ENCODE measurements at regions not wholly inside any gene's neighbourhood (a gene's known extent, or its start where the extent isn't known, plus 50 kb on each side); places are given as distances from the start of the nearest gene placed in this dataset.

DNA sequence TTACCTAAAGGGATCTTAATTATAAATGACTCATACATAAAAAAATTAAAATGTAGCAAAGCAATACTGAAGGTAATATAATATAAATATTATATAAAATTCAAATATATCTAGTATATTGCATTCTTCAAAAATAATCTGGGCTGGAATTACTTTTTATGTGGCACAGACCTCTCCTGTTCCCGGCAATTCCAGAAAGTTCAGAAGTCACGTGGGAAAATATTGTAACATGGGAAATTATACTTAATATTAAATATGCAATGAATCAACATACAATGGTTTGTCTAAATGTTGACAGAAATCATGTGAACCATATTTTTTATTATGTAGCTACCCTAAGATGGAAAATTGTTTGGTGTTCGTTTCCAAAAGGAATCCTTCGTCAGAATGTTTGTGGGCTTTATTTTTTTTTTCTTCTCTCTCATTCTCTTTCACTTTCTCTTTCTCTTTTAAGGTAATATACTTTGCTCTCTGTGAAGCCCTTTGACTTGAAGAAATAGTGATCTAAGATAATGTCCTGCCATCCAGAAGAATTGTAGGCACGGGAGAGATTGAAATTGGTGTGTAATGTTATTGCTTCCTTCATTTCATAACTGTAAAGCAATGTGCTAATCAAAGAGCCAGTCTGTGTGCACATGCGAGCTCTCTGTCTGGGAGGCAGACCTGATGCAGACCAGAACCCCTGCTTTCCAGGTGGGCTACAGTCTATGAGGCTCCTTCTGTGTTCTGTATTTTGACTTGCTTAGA is 559.4 kb downstream of the NR2F2 start:
- no peak overlapping the region for H2BK5ac ChIP-seq (ENCODE audit: low read depth, low read length, poor library complexity, severe bottlenecking)
- H3K27me3 ChIP-seq (ENCODE audit: control insufficient read depth, insufficient read depth, low read length): no peaks in the 10 kb centered on the region
- H3K14ac ChIP-seq (replicated peaks; ENCODE audit: low read depth, low read length): no peak overlapping the region
- H2AK9ac ChIP-seq (replicated peaks; ENCODE audit: low read depth, low read length, poor library complexity): no peak overlapping the region
- H3K4me3 ChIP-seq (ENCODE audit: insufficient read depth, low read depth, low read length): no peak overlapping the region
- no peak overlapping the region for H4K5ac ChIP-seq (ENCODE audit: low read depth, low read length)
- in situ Hi-C loops (cut with MboI; ENCODE audit: low sequenced_read_pairs): no loop called here
- no peaks in the 10 kb centered on the region for H3K36me3 ChIP-seq (ENCODE audit: control insufficient read depth, insufficient read depth, low read length)
- no peaks in the 10 kb centered on the region for H3K9me1 ChIP-seq (ENCODE audit: insufficient read depth, low read length)
- BruUV-seq (replicated peaks): no TSS peak
- H3K23ac ChIP-seq (ENCODE audit: low read depth, low read length): no peak overlapping the region
- no peaks in the 10 kb centered on the region for H3K4me1 ChIP-seq (ENCODE audit: control insufficient read depth, insufficient read depth, low read length)
- H3K27ac ChIP-seq (ENCODE audit: insufficient read depth, low read length): no peak overlapping the region
- H3K56ac ChIP-seq (ENCODE audit: extremely low read depth, insufficient read depth, low read length): no peak overlapping the region
- no peak overlapping the region for H4K91ac ChIP-seq (ENCODE audit: insufficient read depth, low read depth, low read length)
- peaks cover 2% of the 10 kb centered on the region; the same call in 1 of the 2 replicates for H3K9me3 ChIP-seq (ENCODE audit: control insufficient read depth, insufficient read depth, low read length)
- intact Hi-C loops (cut with micrococcal nuclease): no loop called here
- no peak overlapping the region for H4K8ac ChIP-seq (ENCODE audit: low read depth in 2 of 2, low read length in 2 of 2)
- ChIA-PET CTCF (interaction anchor here (0.7 kb wide), 1 partner anchor 309 kb away, joined by 3 read pairs; no protein-coding TSS in a partner anchor), POLR2A (ENCODE audit: unreplicated experiment) (no interaction called here)
- TF ChIP-seq POLR2A (IDR thresholded peaks at IDR 0.05; ENCODE audit: low read depth, low read length) (no peak), MAFK (IDR thresholded peaks at IDR 0.05; ENCODE audit: low read depth, low read length) (no peak), FOS (IDR thresholded peaks at IDR 0.05; ENCODE audit: low read depth, low read length) (no peak), CHD1 (IDR thresholded peaks at IDR 0.05; ENCODE audit: low read depth, low read length) (no peak), MAZ (IDR thresholded peaks at IDR 0.05; ENCODE audit: borderline replicate concordance, low read depth, low read length) (no peak), NFE2L2 (IDR thresholded peaks at IDR 0.05; ENCODE audit: low read depth, low read length) (no peak), RCOR1 (IDR thresholded peaks at IDR 0.05; ENCODE audit: insufficient replicate concordance, low read length) (no peak), RFX5 (IDR thresholded peaks at IDR 0.05; ENCODE audit: low read depth, low read length) (no peak), USF2 (IDR thresholded peaks at IDR 0.05; ENCODE audit: low read depth, low read length) (no peak)
- TF ChIP-seq, protein P1, sequence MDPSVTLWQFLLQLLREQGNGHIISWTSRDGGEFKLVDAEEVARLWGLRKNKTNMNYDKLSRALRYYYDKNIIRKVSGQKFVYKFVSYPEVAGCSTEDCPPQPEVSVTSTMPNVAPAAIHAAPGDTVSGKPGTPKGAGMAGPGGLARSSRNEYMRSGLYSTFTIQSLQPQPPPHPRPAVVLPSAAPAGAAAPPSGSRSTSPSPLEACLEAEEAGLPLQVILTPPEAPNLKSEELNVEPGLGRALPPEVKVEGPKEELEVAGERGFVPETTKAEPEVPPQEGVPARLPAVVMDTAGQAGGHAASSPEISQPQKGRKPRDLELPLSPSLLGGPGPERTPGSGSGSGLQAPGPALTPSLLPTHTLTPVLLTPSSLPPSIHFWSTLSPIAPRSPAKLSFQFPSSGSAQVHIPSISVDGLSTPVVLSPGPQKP (IDR thresholded peaks at IDR 0.05; ENCODE audit: borderline replicate concordance, low read depth, low read length): no peak
- TF ChIP-seq, protein P2, sequence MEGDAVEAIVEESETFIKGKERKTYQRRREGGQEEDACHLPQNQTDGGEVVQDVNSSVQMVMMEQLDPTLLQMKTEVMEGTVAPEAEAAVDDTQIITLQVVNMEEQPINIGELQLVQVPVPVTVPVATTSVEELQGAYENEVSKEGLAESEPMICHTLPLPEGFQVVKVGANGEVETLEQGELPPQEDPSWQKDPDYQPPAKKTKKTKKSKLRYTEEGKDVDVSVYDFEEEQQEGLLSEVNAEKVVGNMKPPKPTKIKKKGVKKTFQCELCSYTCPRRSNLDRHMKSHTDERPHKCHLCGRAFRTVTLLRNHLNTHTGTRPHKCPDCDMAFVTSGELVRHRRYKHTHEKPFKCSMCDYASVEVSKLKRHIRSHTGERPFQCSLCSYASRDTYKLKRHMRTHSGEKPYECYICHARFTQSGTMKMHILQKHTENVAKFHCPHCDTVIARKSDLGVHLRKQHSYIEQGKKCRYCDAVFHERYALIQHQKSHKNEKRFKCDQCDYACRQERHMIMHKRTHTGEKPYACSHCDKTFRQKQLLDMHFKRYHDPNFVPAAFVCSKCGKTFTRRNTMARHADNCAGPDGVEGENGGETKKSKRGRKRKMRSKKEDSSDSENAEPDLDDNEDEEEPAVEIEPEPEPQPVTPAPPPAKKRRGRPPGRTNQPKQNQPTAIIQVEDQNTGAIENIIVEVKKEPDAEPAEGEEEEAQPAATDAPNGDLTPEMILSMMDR (conservative IDR thresholded peaks at IDR 0.05; ENCODE audit: low read depth, low read length): no peak
- H2AFZ ChIP-seq (replicated peaks; ENCODE audit: low read length, poor library complexity): no peak overlapping the region
- H3K79me1 ChIP-seq (ENCODE audit: low read depth in 1 of 2, low read length in 2 of 2): no peaks in the 10 kb centered on the region
- DNase-seq (no peak), ATAC-seq (ENCODE audit: low read depth) (no peak)
- no CpG with 5 or more reads among the region's 6 CpGs for WGBS, 2 experiments (ENCODE audit: extremely low coverage in 2 of 2, insufficient read length in 1 of 2)
- H2AK5ac ChIP-seq (ENCODE audit: low read depth, low read length): no peak overlapping the region
- H2BK120ac ChIP-seq (ENCODE audit: low read depth, low read length): no peak overlapping the region
- no peak overlapping the region for H3K9ac ChIP-seq (ENCODE audit: low read depth, low read length)
- H3K18ac ChIP-seq (ENCODE audit: low read depth, low read length): no peak overlapping the region
- dilution Hi-C loops (cut with HindIII; ENCODE audit: low sequenced_read_pairs, unreplicated experiment): no loop called here
- H4K20me1 ChIP-seq (ENCODE audit: insufficient read depth, low read length): no peaks in the 10 kb centered on the region
- H3K4ac ChIP-seq (ENCODE audit: low read depth, low read length): no peak overlapping the region
- no peak overlapping the region for H2BK20ac ChIP-seq (ENCODE audit: low read depth, low read length)
- H3K4me2 ChIP-seq (ENCODE audit: low read depth, low read length): no peak overlapping the region; the same call in 1 of the 2 replicates
- no peak overlapping the region for H2BK15ac ChIP-seq (ENCODE audit: low read depth, low read length)

All from IMR-90 (cell line).